Gastrocnemius medialis (tissue), 4 donors: ENCODE measurements at regions not wholly inside any gene's neighbourhood (a gene's known extent, or its start where the extent isn't known, plus 50 kb on each side); places are given as distances from the start of the nearest gene placed in this dataset.

Experiments used
- ATAC-seq, 2 donors: fragments of 150-250 bp; one replicate each; pipeline ENCODE4 v1.9.1; 2016
- DNase-seq, 2 donors: peaks; one replicate each; pipeline ENCODE4 v3.0.0-alpha.2; 2019
- H3K27ac ChIP-seq, 4 donors: fragments of 200-600 bp; sonication (generic); 1 replicate in 1 of 4; 2 replicates in 3 of 4; pipeline ENCODE4 v1.5.1; 2016 to 2018; ENCODE audit warnings: mild to moderate bottlenecking in 2 of 4, moderate library complexity in 1 of 4
- H3K27me3 ChIP-seq, 3 donors: fragments of 200-600 bp; sonication (generic) in 2 of 3; 1 replicate in 1 of 3; 2 replicates in 2 of 3; pipeline versions ENCODE4 v1.5.1 to v1.6.0; 2016 to 2019; ENCODE audit warnings: mild to moderate bottlenecking in 1 of 3, moderate library complexity in 1 of 3
- H3K36me3 ChIP-seq, 2 donors: fragments of 200-600 bp; sonication (generic) in 1 of 2; one replicate each; pipeline ENCODE4 v1.5.1; 2017 to 2018
- H3K4me1 ChIP-seq, 2 donors: fragments of 200-600 bp; sonication (generic) in 1 of 2; one replicate each; pipeline ENCODE4 v1.5.1; 2016 to 2017; ENCODE audit warnings: mild to moderate bottlenecking in 2 of 2
- H3K4me3 ChIP-seq, 4 donors: fragments of 200-600 bp; sonication (generic) in 3 of 4; 1 replicate in 1 of 4; 2 replicates in 3 of 4; pipeline ENCODE4 v1.5.1; 2016 to 2019; ENCODE audit warnings: mild to moderate bottlenecking in 2 of 4
- H3K9me3 ChIP-seq, 3 donors: fragments of 200-600 bp; sonication (generic) in 2 of 3; 1 replicate in 1 of 3; 2 replicates in 2 of 3; pipeline ENCODE4 v1.5.1; 2016 to 2019
- CTCF ChIP-seq, 5 experiments: fragments of 450-650 bp in 3 of 5; fragments of 200-600 bp in 2 of 5; sonication (generic) in 2 of 5; IDR thresholded peaks in 4 of 5; conservative IDR thresholded peaks in 1 of 5; 1 replicate in 4 of 5; 2 replicates in 1 of 5; pipeline ENCODE4 v1.5.1; 2016 to 2019; ENCODE audit warnings: antibody characterized with exemption in 5 of 5, mild to moderate bottlenecking in 3 of 5, moderate library complexity in 3 of 5
- POLR2A ChIP-seq, 2 donors: fragments of 450-650 bp; IDR thresholded peaks; one replicate each; pipeline ENCODE4 v1.6.1; 2017; ENCODE audit warnings: antibody characterized with exemption in 2 of 2, mild to moderate bottlenecking in 2 of 2, moderate library complexity in 2 of 2
- in situ Hi-C, 4 donors: fragments of 200-750 bp; cut with MboI; loops; one replicate each; pipeline versions ENCODE4 v1.15.0 to v1.8.0; 2017; ENCODE audit warnings: low sequenced_read_pairs in 4 of 4
- intact Hi-C: fragments of 100-400 bp; cut with DNase I; formaldehyde crosslinking; loops from one replicate; pipeline ENCODE4 v1.15.1; 2023; ENCODE audit warnings: low total_unique reads

- intact Hi-C loops: no loop called here
- Histone ChIP-seq H3K27me3 (no peaks in the 10 kb centered on the region), H3K36me3 (no peaks in the 10 kb centered on the region), H3K4me1 (peaks cover 0 to 10% of the 10 kb centered on the region in 2 donors), H3K27ac (no peak overlapping the region), H3K4me3 (no peak overlapping the region), H3K9me3 (no peaks in the 10 kb centered on the region)
- DNase-seq (no peak), ATAC-seq (no peak)
- TF ChIP-seq CTCF (IDR thresholded peaks at IDR 0.05 in 4 of 5, conservative IDR thresholded peaks at IDR 0.05 in 1 of 5): no peak
- no peak for TF ChIP-seq POLR2A (IDR thresholded peaks at IDR 0.05)
- in situ Hi-C loops: no loop called here
Measured at GRCh38 chr3:65017359-65017758, 329.6 kb upstream of the ADAMTS9 start.

- H3K9me3 ChIP-seq: no peaks in the 10 kb centered on the region
- peak in 1 of 2 donors; percentile 42 for ATAC-seq
- H3K4me3 ChIP-seq: no peak overlapping the region
- H3K36me3 ChIP-seq: no peaks in the 10 kb centered on the region
- DNase-seq: no peak
- peaks cover 0 to 10% of the 10 kb centered on the region in 2 donors for H3K4me1 ChIP-seq
- TF ChIP-seq POLR2A (IDR thresholded peaks at IDR 0.05) (no peak), CTCF (IDR thresholded peaks at IDR 0.05 in 4 of 5, conservative IDR thresholded peaks at IDR 0.05 in 1 of 5) (no peak)
- no peak overlapping the region for H3K27ac ChIP-seq
- in situ Hi-C loops: no loop called here
- intact Hi-C loops: no loop called here
- no peaks in the 10 kb centered on the region for H3K27me3 ChIP-seq
Measured at GRCh38 chr3:65015711-65016110, 327.9 kb upstream of the ADAMTS9 start.

- in situ Hi-C loops: no loop called here
- intact Hi-C loops: no loop called here
- H3K27me3 ChIP-seq: no peaks in the 10 kb centered on the region
- no peak for DNase-seq
- no peak overlapping the region for H3K27ac ChIP-seq
- no peak for TF ChIP-seq POLR2A (IDR thresholded peaks at IDR 0.05)
- no peak for TF ChIP-seq CTCF (IDR thresholded peaks at IDR 0.05 in 4 of 5, conservative IDR thresholded peaks at IDR 0.05 in 1 of 5)
- H3K4me3 ChIP-seq: no peak overlapping the region
- H3K9me3 ChIP-seq: no peaks in the 10 kb centered on the region
- no peaks in the 10 kb centered on the region for H3K4me1 ChIP-seq
- ATAC-seq: no peak
- no peaks in the 10 kb centered on the region for H3K36me3 ChIP-seq
Measured at GRCh38 chr3:65013053-65013452, 325.3 kb upstream of the ADAMTS9 start.

- H3K27ac ChIP-seq: no peak overlapping the region
- DNase-seq (no peak), ATAC-seq (no peak)
- intact Hi-C loops: no loop called here
- H3K4me3 ChIP-seq: no peak overlapping the region
- no peaks in the 10 kb centered on the region for H3K4me1 ChIP-seq
- in situ Hi-C loops: no loop called here
- H3K27me3 ChIP-seq: no peaks in the 10 kb centered on the region
- TF ChIP-seq CTCF (IDR thresholded peaks at IDR 0.05 in 4 of 5, conservative IDR thresholded peaks at IDR 0.05 in 1 of 5) (no peak), POLR2A (IDR thresholded peaks at IDR 0.05) (no peak)
- H3K36me3 ChIP-seq: no peaks in the 10 kb centered on the region
- H3K9me3 ChIP-seq: no peaks in the 10 kb centered on the region
Measured at GRCh38 chr3:65006300-65006739, 318.5 kb upstream of the ADAMTS9 start.

GRCh38 chr3:65005486-65005885, 317.7 kb upstream of the ADAMTS9 start:
- Histone ChIP-seq H3K9me3 (no peaks in the 10 kb centered on the region), H3K27me3 (no peaks in the 10 kb centered on the region), H3K36me3 (no peaks in the 10 kb centered on the region), H3K4me1 (no peaks in the 10 kb centered on the region), H3K4me3 (no peak overlapping the region), H3K27ac (no peak overlapping the region)
- no peak for TF ChIP-seq CTCF (IDR thresholded peaks at IDR 0.05 in 4 of 5, conservative IDR thresholded peaks at IDR 0.05 in 1 of 5)
- TF ChIP-seq POLR2A (IDR thresholded peaks at IDR 0.05): no peak
- ATAC-seq (no peak), DNase-seq (no peak)
- in situ Hi-C loops: no loop called here
- intact Hi-C loops: no loop called here
